ENCODE measurements at regions not wholly inside any gene's neighbourhood (a gene's known extent, or its start where the extent isn't known, plus 50 kb on each side); places are given as distances from the start of the nearest gene placed in this dataset.

- DNase-seq (ENCODE audit: low read depth in 1 of 2, low spot score in 1 of 2), result no peak
- no peak overlapping the region for H3K27ac ChIP-seq
- TF ChIP-seq CTCF (IDR thresholded peaks at IDR 0.05; ENCODE audit: low read depth, low read length), result no peak
- H3K36me3 ChIP-seq, result no peaks in the 10 kb centered on the region
- H3K4me3 ChIP-seq, result no peak overlapping the region
- H3K4me1 ChIP-seq (ENCODE audit: low read depth), result no peaks in the 10 kb centered on the region
- no peaks in the 10 kb centered on the region for H3K27me3 ChIP-seq
- no peaks in the 10 kb centered on the region for H3K9me3 ChIP-seq (ENCODE audit: low read depth)
Observed at GRCh38 chr7:114008696-114009095, 89.9 kb upstream of the PPP1R3A start.

GRCh38 chr7:114007386-114007785, 88.6 kb upstream of the PPP1R3A start:
- Histone ChIP-seq H3K4me3 (no peak overlapping the region), H3K9me3 (ENCODE audit: low read depth) (no peaks in the 10 kb centered on the region), H3K4me1 (ENCODE audit: low read depth) (no peaks in the 10 kb centered on the region), H3K27ac (no peak overlapping the region), H3K27me3 (no peaks in the 10 kb centered on the region), H3K36me3 (no peaks in the 10 kb centered on the region)
- no peak for DNase-seq (ENCODE audit: low read depth in 1 of 2, low spot score in 1 of 2)
- TF ChIP-seq CTCF (IDR thresholded peaks at IDR 0.05; ENCODE audit: low read depth, low read length), result no peak

GRCh38 chr7:113998934-113999333, 80.1 kb upstream of the PPP1R3A start:
- no peak overlapping the region for H3K4me3 ChIP-seq
- H3K4me1 ChIP-seq (ENCODE audit: low read depth), result no peaks in the 10 kb centered on the region
- H3K9me3 ChIP-seq (ENCODE audit: low read depth), result no peaks in the 10 kb centered on the region
- no peaks in the 10 kb centered on the region for H3K27me3 ChIP-seq
- no peak for DNase-seq (ENCODE audit: low read depth in 1 of 2, low spot score in 1 of 2)
- H3K27ac ChIP-seq, result no peak overlapping the region
- H3K36me3 ChIP-seq, result no peaks in the 10 kb centered on the region
- TF ChIP-seq CTCF (IDR thresholded peaks at IDR 0.05; ENCODE audit: low read depth, low read length), result no peak

- TF ChIP-seq CTCF (IDR thresholded peaks at IDR 0.05; ENCODE audit: low read depth, low read length), result no peak
Observed at GRCh38 chr7:113996405-113996804, 77.6 kb upstream of the PPP1R3A start.

GRCh38 chr7:113986216-113986615, 67.4 kb upstream of the PPP1R3A start:
- H3K27ac ChIP-seq, result no peak overlapping the region
- no peaks in the 10 kb centered on the region for H3K9me3 ChIP-seq (ENCODE audit: low read depth)
- H3K4me1 ChIP-seq (ENCODE audit: low read depth), result no peaks in the 10 kb centered on the region
- no peak overlapping the region for H3K4me3 ChIP-seq
- no peaks in the 10 kb centered on the region for H3K36me3 ChIP-seq
- no peaks in the 10 kb centered on the region for H3K27me3 ChIP-seq
- DNase-seq (ENCODE audit: low read depth in 1 of 2, low spot score in 1 of 2), result no peak
- no peak for TF ChIP-seq CTCF (IDR thresholded peaks at IDR 0.05; ENCODE audit: low read depth, low read length)

More at GRCh38 chr7:113996405-113996804, 77.6 kb upstream of the PPP1R3A start:
- Histone ChIP-seq H3K27ac (no peak overlapping the region), H3K9me3 (ENCODE audit: low read depth) (no peaks in the 10 kb centered on the region), H3K4me3 (no peak overlapping the region), H3K27me3 (no peaks in the 10 kb centered on the region), H3K4me1 (ENCODE audit: low read depth) (no peaks in the 10 kb centered on the region), H3K36me3 (no peaks in the 10 kb centered on the region)
- no peak for DNase-seq (ENCODE audit: low read depth in 1 of 2, low spot score in 1 of 2)

- no peak overlapping the region for H3K27ac ChIP-seq
- no peaks in the 10 kb centered on the region for H3K4me1 ChIP-seq (ENCODE audit: low read depth)
- no peaks in the 10 kb centered on the region for H3K27me3 ChIP-seq
- H3K9me3 ChIP-seq (ENCODE audit: low read depth), result no peaks in the 10 kb centered on the region
- TF ChIP-seq CTCF (IDR thresholded peaks at IDR 0.05; ENCODE audit: low read depth, low read length), result no peak
- H3K36me3 ChIP-seq, result no peaks in the 10 kb centered on the region
- no peak overlapping the region for H3K4me3 ChIP-seq
- DNase-seq (ENCODE audit: low read depth in 1 of 2, low spot score in 1 of 2), result no peak
Observed at GRCh38 chr7:113976508-113976907, 57.7 kb upstream of the PPP1R3A start.
